Astrocyte (in vitro differentiated cells and primary cell): ENCODE measurements at regions not wholly inside any gene's neighbourhood (a gene's known extent, or its start where the extent isn't known, plus 50 kb on each side); places are given as distances from the start of the nearest gene placed in this dataset.
A peak's percentile ranks its signal among the peaks of the same experiment; 100 is the strongest.
"Not testable (repeated sequence)": the region's sequence is repeated elsewhere in the genome, so short reads cannot be mapped to it uniquely, and the experiment has no call there.

Source experiments
- DNase-seq: peaks from one replicate; pipeline ENCODE4 v3.0.0-alpha.2; 2010; ENCODE audit warnings: low read depth
- FAIRE-seq: peaks from 2 replicates; lab custom pipeline; 2011; peaks lifted over from hg19 to GRCh38; lab: Jason Lieb, UNC
- H2AFZ ChIP-seq: 2 replicates; pipeline ENCODE4 v1.6.0; 2012; ENCODE audit warnings: low read depth, low read length, inconsistent platforms
- H3K27ac ChIP-seq: 2 replicates; pipeline ENCODE4 v1.5.1; 2011; ENCODE audit warnings: low read depth, low read length, inconsistent platforms
- H3K27me3 ChIP-seq: 2 replicates; pipeline ENCODE4 v1.6.0; 2011; ENCODE audit warnings: low read length, inconsistent platforms; ENCODE audit not compliant: insufficient read depth
- H3K36me3 ChIP-seq: 2 replicates; pipeline ENCODE4 v1.5.1; 2011; ENCODE audit warnings: low read length, inconsistent platforms; ENCODE audit not compliant: insufficient read depth
- H3K4me1 ChIP-seq: 2 replicates; pipeline ENCODE4 v1.5.1; 2011; ENCODE audit warnings: low read length, inconsistent platforms; ENCODE audit not compliant: insufficient read depth
- H3K4me2 ChIP-seq: 2 replicates; pipeline ENCODE4 v1.6.0; 2012; ENCODE audit warnings: low read length, inconsistent platforms
- H3K4me3 ChIP-seq: 2 replicates; pipeline ENCODE4 v1.5.1; 2011; ENCODE audit warnings: low read depth, mild to moderate bottlenecking, low read length, inconsistent platforms; ENCODE audit not compliant: insufficient read depth
- H3K79me2 ChIP-seq: 2 replicates; pipeline ENCODE4 v1.6.0; 2012; ENCODE audit warnings: mild to moderate bottlenecking, low read length, inconsistent platforms; ENCODE audit not compliant: insufficient read depth
- H3K9ac ChIP-seq: 2 replicates; pipeline ENCODE4 v1.6.0; 2012; ENCODE audit warnings: mild to moderate bottlenecking, low read length, inconsistent platforms
- H3K9me3 ChIP-seq: 2 replicates; pipeline ENCODE4 v1.5.1; 2012; ENCODE audit warnings: low read depth, mild to moderate bottlenecking, low read length, inconsistent platforms; ENCODE audit not compliant: insufficient read depth
- H4K20me1 ChIP-seq: 2 replicates; pipeline ENCODE4 v1.6.0; 2012; ENCODE audit warnings: low read length, inconsistent platforms; ENCODE audit not compliant: insufficient read depth
- H3K27ac Mint-ChIP-seq: one replicate; pipeline ENCODE4 v1.8.0; 2021; ENCODE audit warnings: mild to moderate bottlenecking, mixed read lengths; ENCODE audit not compliant: unreplicated experiment
- H3K27me3 Mint-ChIP-seq: one replicate; pipeline ENCODE4 v1.8.0; 2021; ENCODE audit warnings: low read depth, mixed read lengths; ENCODE audit not compliant: unreplicated experiment
- H3K36me3 Mint-ChIP-seq: one replicate; pipeline ENCODE4 v1.8.0; 2021; ENCODE audit warnings: low read depth, mixed read lengths; ENCODE audit not compliant: unreplicated experiment
- H3K4me1 Mint-ChIP-seq: one replicate; pipeline ENCODE4 v1.8.0; 2021; ENCODE audit warnings: low read depth, mixed read lengths; ENCODE audit not compliant: unreplicated experiment
- H3K4me3 Mint-ChIP-seq: one replicate; pipeline ENCODE4 v1.8.0; 2021; ENCODE audit warnings: mild to moderate bottlenecking, moderate library complexity, mixed read lengths; ENCODE audit not compliant: unreplicated experiment
- H3K9me3 Mint-ChIP-seq: one replicate; pipeline ENCODE4 v1.8.0; 2021; ENCODE audit warnings: mild to moderate bottlenecking, mixed read lengths; ENCODE audit not compliant: unreplicated experiment
- CTCF ChIP-seq: IDR thresholded peaks from 2 replicates; pipeline ENCODE4 v1.5.1; 2011; ENCODE audit warnings: low read depth, mild to moderate bottlenecking, inconsistent platforms, low read length, moderate library complexity; ENCODE audit not compliant: insufficient read depth
- EZH2 ChIP-seq: IDR thresholded peaks from 2 replicates; pipeline ENCODE4 v1.6.1; 2012; ENCODE audit warnings: mild to moderate bottlenecking, low read length, inconsistent platforms; ENCODE audit not compliant: insufficient read depth

- TF ChIP-seq CTCF: no peak
- no peak for TF ChIP-seq EZH2
- Mint-ChIP-seq H3K27me3 (no peaks in the 10 kb centered on the region), H3K4me3 (no peak overlapping the region), H3K27ac (peak overlapping the region; percentile 92), H3K4me1 (peaks cover 25% of the 10 kb centered on the region), H3K9me3 (peaks cover 15% of the 10 kb centered on the region), H3K36me3 (no peaks in the 10 kb centered on the region)
- Histone ChIP-seq H3K36me3 (no peaks in the 10 kb centered on the region), H3K4me3 (no peak overlapping the region), H3K79me2 (no peaks in the 10 kb centered on the region), H3K27ac (no peak overlapping the region), H3K27me3 (no peaks in the 10 kb centered on the region), H2AFZ (no peak overlapping the region), H3K4me1 (no peaks in the 10 kb centered on the region), H3K9ac (no peak overlapping the region), H3K9me3 (peaks cover 5% of the 10 kb centered on the region), H3K4me2 (no peak overlapping the region), H4K20me1 (no peaks in the 10 kb centered on the region)
- FAIRE-seq (no peak), DNase-seq (no peak)
Observed at GRCh38 chr4:63211776-63212479, 1197.3 kb downstream of the TECRL start.

GRCh38 chr4:63211375-63211774 is 1197.9 kb downstream of the TECRL start:
- DNase-seq (no peak), FAIRE-seq (no peak)
- H3K9me3 ChIP-seq: peaks cover 5% of the 10 kb centered on the region
- H3K9ac ChIP-seq: no peak overlapping the region
- no peaks in the 10 kb centered on the region for H3K36me3 ChIP-seq
- Mint-ChIP-seq H3K36me3 (no peaks in the 10 kb centered on the region), H3K4me1 (peaks cover 25% of the 10 kb centered on the region), H3K27ac (peak overlapping the region; percentile 92), H3K4me3 (no peak overlapping the region), H3K9me3 (peaks cover 12% of the 10 kb centered on the region), H3K27me3 (no peaks in the 10 kb centered on the region)
- no peak overlapping the region for H3K27ac ChIP-seq
- no peaks in the 10 kb centered on the region for H3K79me2 ChIP-seq
- no peak overlapping the region for H2AFZ ChIP-seq
- no peaks in the 10 kb centered on the region for H3K27me3 ChIP-seq
- H3K4me2 ChIP-seq: no peak overlapping the region
- H4K20me1 ChIP-seq: no peaks in the 10 kb centered on the region
- H3K4me3 ChIP-seq: no peak overlapping the region
- no peaks in the 10 kb centered on the region for H3K4me1 ChIP-seq
- no peak for TF ChIP-seq CTCF
- no peak for TF ChIP-seq EZH2

- H4K20me1 ChIP-seq, H3K9ac ChIP-seq, H3K27ac ChIP-seq, H2AFZ ChIP-seq, FAIRE-seq, H3K79me2 ChIP-seq, H3K27me3 ChIP-seq, H3K27ac Mint-ChIP-seq, H3K36me3 ChIP-seq, DNase-seq, H3K27me3 Mint-ChIP-seq, H3K4me3 Mint-ChIP-seq, H3K36me3 Mint-ChIP-seq, H3K9me3 ChIP-seq, H3K4me2 ChIP-seq, H3K4me1 ChIP-seq, H3K4me3 ChIP-seq: not testable (repeated sequence)
- Mint-ChIP-seq H3K4me1 (peaks cover 13% of the 10 kb centered on the region), H3K9me3 (peaks cover 19% of the 10 kb centered on the region)
Observed at GRCh38 chr4:63193029-63193428, 1216.2 kb downstream of the TECRL start.
